Astrocyte of the spinal cord (primary cell): ENCODE measurements at regions not wholly inside any gene's neighbourhood (a gene's known extent, or its start where the extent isn't known, plus 50 kb on each side); places are given as distances from the start of the nearest gene placed in this dataset.
A peak's percentile ranks its signal among the peaks of the same experiment; 100 is the strongest.
"Not testable (repeated sequence)": the region's sequence is repeated elsewhere in the genome, so short reads cannot be mapped to it uniquely, and the experiment has no call there.

ENCODE experiments used
- DNase-seq: peaks from one replicate; pipeline ENCODE4 v3.0.0; 2011; ENCODE audit warnings: low read depth, low spot score
- H3K4me3 ChIP-seq: 2 replicates; pipeline ENCODE4 v1.5.1; 2011; ENCODE audit warnings: low read depth, mild to moderate bottlenecking, low read length, moderate library complexity
- in situ Hi-C: cut with HindIII; loops from 2 replicates; pipeline ENCODE4 v1.10.0; 2017; ENCODE audit warnings: low sequenced_read_pairs

GRCh38 chr1:206378506-206378905 is 91.8 kb upstream of the IKBKE start:
- DNase-seq, in situ Hi-C loops, H3K4me3 ChIP-seq: not testable (repeated sequence)

GRCh38 chr1:206379245-206379644 is 91.0 kb upstream of the IKBKE start:
- H3K4me3 ChIP-seq, in situ Hi-C loops, DNase-seq: not testable (repeated sequence)

GRCh38 chr1:206380163-206380790 is 90.0 kb upstream of the IKBKE start:
- H3K4me3 ChIP-seq, in situ Hi-C loops: not testable (repeated sequence)
- DNase-seq = peak; percentile 57

- in situ Hi-C loops, H3K4me3 ChIP-seq: not testable (repeated sequence)
- peak; percentile 16 for DNase-seq
These were observed 89.3 kb upstream of the IKBKE start for GRCh38 chr1:206380791-206381610.

- in situ Hi-C loops, H3K4me3 ChIP-seq: not testable (repeated sequence)
- DNase-seq = peak; percentile 51
These were observed 86.1 kb upstream of the IKBKE start for GRCh38 chr1:206384029-206384807.

GRCh38 chr1:206384891-206385290 is 85.4 kb upstream of the IKBKE start:
- DNase-seq, in situ Hi-C loops, H3K4me3 ChIP-seq: not testable (repeated sequence)

- in situ Hi-C loops, H3K4me3 ChIP-seq, DNase-seq: not testable (repeated sequence)
These were observed 82.6 kb upstream of the IKBKE start for GRCh38 chr1:206387631-206388030.

- DNase-seq, H3K4me3 ChIP-seq, in situ Hi-C loops: not testable (repeated sequence)
These were observed 78.4 kb upstream of the IKBKE start for GRCh38 chr1:206391903-206392302.

- DNase-seq, in situ Hi-C loops, H3K4me3 ChIP-seq: not testable (repeated sequence)
These were observed 72.8 kb upstream of the IKBKE start for GRCh38 chr1:206397501-206397900.

GRCh38 chr1:206398261-206398660 is 72.0 kb upstream of the IKBKE start:
- H3K4me3 ChIP-seq, in situ Hi-C loops, DNase-seq: not testable (repeated sequence)

GRCh38 chr1:206403612-206404307 is 66.5 kb upstream of the IKBKE start:
- H3K4me3 ChIP-seq, in situ Hi-C loops, DNase-seq: not testable (repeated sequence)

GRCh38 chr1:206404309-206405027 is 65.8 kb upstream of the IKBKE start:
- DNase-seq, H3K4me3 ChIP-seq, in situ Hi-C loops: not testable (repeated sequence)

- in situ Hi-C loops = not testable (repeated sequence)
These were observed 65.0 kb upstream of the IKBKE start for GRCh38 chr1:206405282-206405681.

GRCh38 chr1:206408371-206409288 is 61.6 kb upstream of the IKBKE start:
- H3K4me3 ChIP-seq, DNase-seq, in situ Hi-C loops: not testable (repeated sequence)

More at GRCh38 chr1:206405282-206405681, 65.0 kb upstream of the IKBKE start:
- DNase-seq, H3K4me3 ChIP-seq: not testable (repeated sequence)
